Right ventricle myocardium inferior (tissue), 1 donor: ENCODE measurements at regions not wholly inside any gene's neighbourhood (a gene's known extent, or its start where the extent isn't known, plus 50 kb on each side); places are given as distances from the start of the nearest gene placed in this dataset.
"Not testable (repeated sequence)": the region's sequence is repeated elsewhere in the genome, so short reads cannot be mapped to it uniquely, and the experiment has no call there.

ENCODE experiments used
- ATAC-seq: fragments of 200-7000 bp; cut with Tn5 transposase; one replicate; pipeline ENCODE4 v1.9.1; 2020; ENCODE audit warnings: mild to moderate bottlenecking, moderate library complexity
- DNase-seq: peaks from one replicate; pipeline ENCODE4 v3.0.0; 2021; ENCODE audit errors: missing footprints
- intact Hi-C: fragments of 100-400 bp; cut with DNase I; formaldehyde crosslinking; loops from one replicate; pipeline ENCODE4 v1.11.0; 2022
- donor health status: DM: no; HTN: yes; CAD: no; lungs with severe emphysema.

DNA sequence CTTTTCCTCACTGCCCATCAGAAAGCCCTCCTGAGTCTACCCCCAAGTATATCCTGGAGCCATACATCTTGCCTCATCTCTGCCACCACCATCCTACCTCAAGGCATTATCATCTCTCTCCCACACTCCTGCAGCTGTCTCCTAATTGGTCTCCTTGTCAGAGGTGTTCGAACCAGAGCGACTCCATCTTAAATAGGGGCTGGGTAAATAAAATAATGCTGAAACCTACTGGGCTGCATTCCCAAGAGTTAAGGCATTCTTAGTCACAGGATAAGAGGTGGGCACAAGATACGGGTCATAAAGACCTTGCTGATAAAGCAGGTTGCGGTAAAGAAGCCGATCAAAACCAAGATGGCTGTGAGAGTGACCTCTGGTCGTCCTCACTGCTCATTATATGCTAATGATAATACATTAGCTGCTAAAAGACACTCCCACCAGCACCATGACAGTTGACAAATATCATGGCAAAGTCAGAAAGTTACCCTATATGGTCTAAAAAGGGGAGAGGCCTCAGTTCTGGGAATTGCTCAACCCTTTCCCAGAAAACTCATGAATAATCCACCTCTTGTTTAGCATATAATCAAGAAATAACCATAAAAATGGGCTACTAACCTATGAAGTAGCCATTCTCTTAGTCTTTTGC lies 97.0 kb upstream of the C16orf82 start:
- ATAC-seq: no peak
- intact Hi-C loops: loop anchor here (10.0 kb wide), 1 partner anchor 135 kb away; no protein-coding TSS in a partner anchor
- DNase-seq: no peak

DNA sequence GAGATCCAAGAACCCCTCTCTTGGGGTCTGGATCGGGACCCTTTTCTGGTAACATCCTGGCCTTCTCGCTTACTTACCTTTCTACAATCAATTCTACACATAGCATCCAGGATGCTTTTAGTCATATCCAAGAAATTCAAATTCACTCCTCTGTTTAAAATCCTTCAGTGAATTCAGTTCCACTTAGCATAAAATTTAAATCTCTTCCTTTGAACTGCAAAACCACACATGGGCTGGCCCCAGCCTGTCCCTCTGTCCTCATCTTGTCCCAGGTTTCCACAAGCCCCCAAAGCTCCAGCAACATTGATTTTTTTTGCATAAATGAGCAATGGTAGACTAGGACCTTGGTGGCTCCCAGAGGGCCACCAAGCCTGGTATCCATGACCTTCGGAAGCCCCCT lies 96.4 kb upstream of the C16orf82 start:
- ATAC-seq (no peak), DNase-seq (no peak)
- intact Hi-C loops: no loop called here

DNA sequence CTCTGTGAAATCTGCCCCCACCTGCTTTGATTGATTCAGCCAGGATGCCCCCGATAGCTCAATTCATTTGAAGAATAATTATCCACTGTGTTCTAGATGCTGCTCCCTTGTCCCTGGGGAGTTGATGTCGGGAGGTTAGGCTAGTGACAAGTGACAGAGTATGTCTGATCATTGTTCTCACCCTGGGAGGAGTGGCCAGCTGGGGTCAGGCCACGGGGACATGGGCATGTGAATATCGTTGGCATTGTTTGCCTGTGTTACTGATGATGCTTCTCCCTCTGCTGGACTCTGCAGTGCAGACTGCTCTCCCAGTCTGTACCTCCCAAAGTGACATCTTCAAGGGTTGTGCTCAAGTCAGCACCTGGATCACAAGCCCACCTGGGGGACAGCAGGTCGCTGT lies 89.9 kb upstream of the C16orf82 start:
- intact Hi-C loops: no loop called here
- ATAC-seq (no peak), DNase-seq (no peak)

DNA sequence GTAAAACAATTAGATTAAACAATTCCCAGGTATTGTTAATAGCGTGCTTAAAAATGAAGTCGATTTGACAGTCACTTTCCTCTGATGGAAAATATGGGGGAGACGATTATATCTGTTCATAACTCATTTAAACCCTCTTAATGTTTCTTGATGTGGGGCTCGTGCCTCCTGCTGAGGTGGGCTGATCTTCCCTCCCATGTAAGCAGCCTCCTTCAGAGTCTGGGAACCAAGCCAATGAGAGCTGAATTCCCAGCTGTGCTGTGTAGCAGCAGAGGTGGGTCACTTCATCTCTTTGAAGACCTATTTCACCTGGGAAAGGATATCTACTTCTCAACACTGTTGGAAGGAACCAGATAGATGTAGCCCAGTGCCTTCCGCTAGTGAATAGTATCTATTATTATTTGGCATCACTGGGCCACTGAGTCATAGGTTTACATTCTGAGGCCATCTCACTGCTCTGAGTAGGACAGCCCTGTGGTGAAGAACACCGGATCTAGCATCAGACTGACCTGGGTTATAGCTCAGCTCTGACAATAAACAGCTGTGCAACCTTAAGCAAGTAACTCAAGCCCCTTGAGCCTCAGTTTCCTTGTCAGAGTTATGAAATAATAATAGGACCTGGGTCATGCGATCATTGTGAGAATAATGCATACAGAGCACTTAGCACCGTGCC lies 85.3 kb upstream of the C16orf82 start:
- DNase-seq: no peak
- no peak for ATAC-seq
- intact Hi-C loops: no loop called here

DNA sequence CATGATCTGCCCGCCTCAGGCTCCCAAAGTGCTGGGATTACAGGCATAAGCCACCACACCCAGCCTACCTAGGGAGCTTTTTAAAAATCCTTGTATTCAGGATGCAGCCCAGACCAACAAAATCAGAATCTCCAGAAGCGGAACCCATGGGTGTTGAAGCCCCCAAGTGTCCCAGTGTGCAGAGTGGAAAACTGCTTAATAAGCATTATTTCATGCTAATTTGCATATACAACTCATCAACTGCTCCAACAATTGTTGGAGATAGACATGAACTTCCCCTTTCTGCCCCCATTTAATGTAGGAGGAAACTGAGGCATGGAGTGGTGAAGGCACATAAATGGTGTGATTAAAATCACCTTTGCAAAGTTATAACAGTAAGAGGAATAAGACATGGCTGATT lies 84.3 kb upstream of the C16orf82 start:
- intact Hi-C loops: no loop called here
- DNase-seq (no peak), ATAC-seq (no peak)

DNA sequence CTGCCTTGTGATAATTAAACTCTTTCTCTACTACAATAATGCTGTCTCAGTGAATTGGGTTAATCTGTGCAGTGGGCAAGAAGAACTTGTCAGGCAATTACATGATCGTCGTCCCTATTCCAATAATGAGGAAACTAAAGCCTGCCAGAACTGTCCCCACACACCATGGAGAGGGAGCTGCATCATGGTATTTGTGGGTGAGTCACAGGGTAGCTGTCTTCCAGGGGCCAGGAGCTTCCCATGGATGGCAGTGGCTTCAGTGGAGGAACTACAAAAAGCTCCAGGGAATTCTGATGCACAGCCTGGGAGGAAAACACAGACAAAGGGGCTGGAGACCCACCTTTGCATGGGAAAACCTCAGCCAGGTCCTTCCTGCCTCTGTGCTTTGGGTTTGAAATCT lies 83.3 kb upstream of the C16orf82 start:
- DNase-seq: no peak
- intact Hi-C loops: no loop called here
- ATAC-seq: no peak

DNA sequence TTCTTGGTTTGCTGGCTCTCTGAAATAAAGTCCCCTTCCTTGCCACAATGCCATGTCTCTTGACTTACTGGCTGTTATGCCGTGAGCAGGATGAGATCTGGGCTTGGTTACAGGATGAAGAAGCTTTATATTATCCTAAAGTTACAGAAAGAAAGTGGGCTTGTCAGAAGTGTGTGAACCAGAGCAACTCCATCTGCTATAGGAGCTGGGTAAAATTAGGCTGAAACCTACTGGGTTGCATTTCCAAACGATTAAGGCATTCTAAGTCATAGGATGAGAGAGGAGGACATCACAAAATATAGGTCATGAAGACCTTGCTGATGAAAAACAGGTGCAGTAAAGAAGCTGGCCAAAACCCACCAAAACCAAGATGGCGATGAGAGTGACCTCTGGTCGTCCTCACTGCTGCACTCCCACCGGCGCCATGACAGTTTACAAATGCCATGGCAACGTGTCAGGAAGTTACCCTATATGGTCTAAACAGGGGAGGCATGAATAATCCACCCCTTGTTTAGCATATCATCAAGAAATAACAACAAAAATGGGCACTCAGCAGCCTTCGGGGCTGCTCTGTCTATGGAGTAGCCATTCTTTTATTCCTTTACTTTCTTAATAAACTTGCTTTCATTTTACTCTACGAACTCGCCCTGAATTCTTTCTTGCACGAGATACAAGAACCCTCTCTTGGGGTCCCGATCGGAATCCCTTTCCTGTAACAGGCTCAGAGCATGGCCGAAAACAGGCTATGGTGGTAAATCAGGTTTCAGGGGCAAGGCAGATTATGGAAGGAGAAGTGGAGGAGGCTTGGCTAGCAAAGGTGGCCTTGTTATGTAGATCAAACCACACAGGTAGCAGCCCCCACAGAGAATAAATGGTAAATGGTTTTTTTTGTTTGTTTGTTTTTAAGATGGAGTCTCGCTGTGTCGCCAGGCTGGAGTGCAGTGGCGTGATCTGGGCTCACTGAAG lies 81.3 kb upstream of the C16orf82 start:
- no peak for DNase-seq
- no peak for ATAC-seq
- intact Hi-C loops: no loop called here

DNA sequence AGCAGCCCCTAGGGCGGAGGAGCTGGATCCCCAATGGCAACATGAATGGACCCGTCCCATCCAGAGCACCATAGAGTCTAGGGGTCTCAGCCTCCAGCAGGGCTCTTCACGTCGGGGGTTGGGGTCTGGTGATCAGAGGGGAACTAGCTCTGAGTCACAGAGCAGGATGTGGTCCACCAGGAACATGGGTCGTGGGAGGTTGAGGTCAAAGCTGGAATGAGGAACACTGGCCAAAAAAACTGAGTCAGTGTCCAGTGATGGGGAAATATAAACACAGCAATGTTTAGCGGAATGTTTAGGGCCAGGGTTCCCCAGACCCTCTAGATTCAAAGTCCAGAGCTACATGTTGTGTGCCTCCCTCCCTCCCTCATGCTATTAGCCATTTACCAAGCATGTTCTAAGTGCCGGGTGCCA lies 79.1 kb upstream of the C16orf82 start:
- ATAC-seq (no peak), DNase-seq (no peak)
- intact Hi-C loops: no loop called here

DNA sequence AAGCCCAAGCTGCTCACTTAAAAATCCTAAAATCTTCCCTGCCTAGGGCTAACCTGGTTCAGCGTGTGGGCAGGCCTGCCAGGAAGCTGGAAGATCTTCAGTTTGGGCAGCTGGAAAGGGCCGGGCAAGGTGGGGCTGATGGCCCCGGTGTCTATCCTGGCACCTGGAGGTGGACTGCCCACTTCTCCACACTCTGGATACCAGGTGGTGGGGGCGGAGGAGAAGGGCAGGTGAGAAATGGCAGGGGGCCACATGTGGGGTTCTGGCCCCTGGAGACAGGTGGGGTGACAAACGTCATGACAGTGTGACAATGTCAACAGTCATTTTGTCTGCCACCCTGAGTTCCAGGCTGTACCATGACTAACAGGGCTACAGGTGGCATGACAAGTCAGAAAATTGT lies 78.5 kb upstream of the C16orf82 start:
- ATAC-seq: no peak
- no peak for DNase-seq
- intact Hi-C loops: no loop called here

DNA sequence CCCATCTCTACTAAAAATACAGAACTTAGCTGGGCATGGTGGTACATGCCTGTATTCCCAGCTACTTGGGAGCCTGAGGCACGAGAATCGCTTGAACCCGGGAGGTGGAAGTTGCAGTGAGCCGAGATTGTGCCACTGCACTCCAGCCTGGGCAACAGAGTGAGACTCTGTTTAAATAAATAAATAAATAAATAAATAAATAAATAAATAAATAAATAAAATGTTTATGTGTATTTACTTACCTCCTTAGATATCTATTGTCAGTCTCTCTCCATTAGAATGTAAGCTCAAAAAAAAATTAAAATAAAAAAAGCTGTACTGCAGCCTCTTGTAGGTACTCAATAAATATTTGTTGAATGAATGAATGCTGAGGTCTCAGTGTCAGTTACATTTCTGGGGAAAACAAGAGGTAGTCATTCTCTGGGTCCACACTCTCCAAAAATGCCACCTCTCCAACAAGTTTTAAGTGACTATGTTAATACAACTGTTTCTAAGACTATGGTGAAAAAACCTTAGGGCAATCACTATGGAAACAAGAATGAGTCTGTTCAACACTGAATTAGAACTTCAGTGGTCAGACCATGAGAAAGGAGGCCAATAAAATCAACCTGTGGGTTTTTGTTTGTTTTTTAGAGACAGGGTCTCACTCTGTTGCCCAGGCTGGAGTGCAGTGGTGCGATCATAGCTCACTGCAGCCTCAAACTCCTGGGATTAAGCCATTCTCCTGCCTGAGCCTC lies 76.2 kb upstream of the C16orf82 start:
- ATAC-seq, intact Hi-C loops, DNase-seq: not testable (repeated sequence)

DNA sequence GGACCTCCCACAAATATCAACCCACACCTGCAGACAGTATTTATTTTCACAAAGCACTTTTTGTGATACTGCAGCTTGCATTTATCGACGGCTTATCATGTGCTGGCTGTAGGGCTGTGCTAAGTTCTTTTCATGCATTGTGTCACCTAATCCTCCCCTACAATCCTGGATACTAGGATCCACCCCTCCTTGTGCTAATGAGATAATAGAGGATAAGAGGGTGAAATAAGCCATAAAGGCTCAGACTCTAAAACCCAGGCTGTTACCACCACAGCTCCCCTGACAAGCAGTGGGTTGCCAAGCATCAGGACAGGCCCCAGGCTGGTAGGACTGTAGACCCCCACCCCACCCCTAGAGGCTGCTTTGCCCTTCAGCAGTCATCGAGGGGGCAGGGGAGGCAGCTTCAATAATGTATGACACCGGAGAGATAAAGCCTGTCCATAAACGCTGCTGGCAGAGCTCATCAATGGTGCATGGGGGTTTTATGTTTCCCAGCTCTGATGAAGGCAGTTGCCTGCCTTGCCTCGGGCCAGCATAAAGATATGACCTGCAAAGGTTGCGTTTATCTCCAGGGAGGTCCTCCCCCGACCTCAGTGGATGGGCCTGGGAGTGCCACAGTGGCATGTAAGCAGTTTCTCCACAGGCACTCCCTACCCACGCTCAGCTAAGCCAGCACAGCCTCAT lies 73.9 kb upstream of the C16orf82 start:
- ATAC-seq: no peak
- no peak for DNase-seq
- intact Hi-C loops: no loop called here

DNA sequence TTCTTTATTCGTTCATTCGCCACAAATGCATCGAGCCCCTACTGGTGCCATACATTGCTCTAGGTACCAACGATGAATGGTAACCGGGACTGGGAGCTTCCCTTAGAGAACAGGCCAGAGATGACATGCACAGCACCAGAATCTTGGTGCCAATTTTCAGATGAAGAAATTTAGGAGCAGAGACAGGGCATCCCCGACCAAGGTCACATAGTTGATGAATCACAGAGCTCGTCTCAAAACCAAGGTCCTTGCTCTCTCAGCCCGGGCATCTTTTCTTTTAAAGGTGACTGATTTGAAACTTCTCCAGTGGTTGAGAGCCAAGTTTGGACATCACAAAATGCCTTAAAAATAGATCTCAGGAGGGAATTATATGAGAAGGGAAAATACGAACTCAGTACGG lies 73.2 kb upstream of the C16orf82 start:
- DNase-seq (no peak), ATAC-seq (no peak)
- intact Hi-C loops: no loop called here

DNA sequence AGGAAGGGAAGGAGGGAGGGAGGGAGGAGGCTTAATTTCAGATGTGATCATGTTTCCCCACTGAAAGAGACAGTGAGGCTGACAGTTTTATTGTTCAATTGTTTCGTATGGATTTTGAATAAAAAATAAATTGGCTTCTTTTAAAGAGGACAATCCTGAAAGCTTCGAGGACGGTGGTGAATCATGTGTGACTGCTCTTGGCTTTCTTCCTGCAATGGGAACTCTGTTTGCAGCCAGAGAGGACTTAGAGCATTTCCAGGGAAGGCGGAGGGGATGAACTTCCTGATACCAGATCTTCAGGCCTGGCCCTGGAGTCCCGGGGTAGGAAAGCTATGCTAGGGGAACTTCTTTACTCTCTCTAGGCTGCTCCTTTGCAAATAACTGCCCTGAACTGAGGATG lies 72.8 kb upstream of the C16orf82 start:
- DNase-seq (no peak), ATAC-seq (no peak)
- intact Hi-C loops: no loop called here

DNA sequence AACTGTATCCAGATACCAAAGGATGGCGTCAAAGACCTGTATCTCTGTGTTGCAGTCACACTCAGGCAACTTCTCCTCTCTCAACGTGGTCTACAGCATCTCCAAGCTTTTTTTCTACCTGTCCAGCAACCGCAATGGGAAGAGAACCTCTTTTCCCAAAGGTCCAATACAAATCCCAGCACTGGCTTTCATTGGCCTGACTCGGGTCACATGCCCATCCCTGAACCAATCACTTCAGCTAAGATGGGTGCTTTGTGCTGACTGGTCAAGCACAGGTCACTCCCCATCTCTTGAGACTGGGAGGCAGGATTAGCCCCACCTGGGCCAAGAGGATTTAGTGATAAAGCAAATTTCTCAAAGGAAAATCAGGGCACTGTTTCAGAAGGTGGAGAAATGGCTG lies 71.2 kb upstream of the C16orf82 start:
- intact Hi-C loops: no loop called here
- no peak for ATAC-seq
- DNase-seq: no peak

DNA sequence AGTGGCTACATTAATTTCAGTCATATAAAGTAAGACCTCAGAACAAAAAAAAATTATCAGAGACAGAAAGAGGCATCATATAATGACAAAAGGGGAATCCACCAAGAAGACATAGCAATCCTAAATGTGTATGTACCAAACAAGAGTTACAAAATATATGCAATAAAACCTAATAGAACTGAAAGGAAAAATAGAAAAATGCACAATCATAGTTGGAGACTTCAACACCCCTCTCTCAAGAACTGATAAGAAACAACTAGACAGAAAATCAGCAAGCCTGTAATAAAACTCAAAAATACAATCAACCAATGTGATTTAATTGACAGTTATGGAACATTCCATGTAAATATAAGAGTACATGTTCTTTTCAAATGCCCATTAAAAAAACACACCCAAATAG lies 61.3 kb upstream of the C16orf82 start:
- no peak for ATAC-seq
- intact Hi-C loops: no loop called here
- no peak for DNase-seq
